RKO (cell line): ENCODE measurements at regions not wholly inside any gene's neighbourhood (a gene's known extent, or its start where the extent isn't known, plus 50 kb on each side); places are given as distances from the start of the nearest gene placed in this dataset.
"Not testable (repeated sequence)": the region's sequence is repeated elsewhere in the genome, so short reads cannot be mapped to it uniquely, and the experiment has no call there.

Experiments used
- DNase-seq: peaks from one replicate; pipeline ENCODE4 v3.0.0-alpha.2; 2016; ENCODE audit warnings: low spot score

GRCh38 chr11:42311514-42311913 lies 852.1 kb upstream of the LRRC4C start:
- DNase-seq = no peak

- no peak for DNase-seq
Observed at GRCh38 chr11:42311944-42312343, 852.5 kb upstream of the LRRC4C start.

GRCh38 chr11:42315267-42315666 lies 855.8 kb upstream of the LRRC4C start:
- peak; percentile 14 for DNase-seq

GRCh38 chr11:42315846-42316245 lies 856.4 kb upstream of the LRRC4C start:
- DNase-seq = no peak

GRCh38 chr11:42319921-42320320 lies 860.5 kb upstream of the LRRC4C start:
- DNase-seq = no peak

GRCh38 chr11:42329929-42330565 lies 870.6 kb upstream of the LRRC4C start:
- DNase-seq = no peak

GRCh38 chr11:42337786-42338455 lies 878.5 kb upstream of the LRRC4C start:
- no peak for DNase-seq

- DNase-seq = no peak
Observed at GRCh38 chr11:42344204-42344792, 884.8 kb upstream of the LRRC4C start.

GRCh38 chr11:42345933-42346332 lies 886.5 kb upstream of the LRRC4C start:
- DNase-seq = no peak

- DNase-seq = no peak
Observed at GRCh38 chr11:42363701-42364100, 904.2 kb upstream of the LRRC4C start.

GRCh38 chr11:42390116-42390515 lies 921.7 kb upstream of the API5 start:
- no peak for DNase-seq

- no peak for DNase-seq
Observed at GRCh38 chr11:42397483-42397882, 914.3 kb upstream of the API5 start.

GRCh38 chr11:42407341-42407740 lies 904.5 kb upstream of the API5 start:
- DNase-seq = no peak

GRCh38 chr11:42410251-42410955 lies 901.4 kb upstream of the API5 start:
- DNase-seq = peak; percentile 1

GRCh38 chr11:42412590-42412989 lies 899.2 kb upstream of the API5 start:
- DNase-seq = no peak

GRCh38 chr11:42417691-42418090 lies 894.1 kb upstream of the API5 start:
- no peak for DNase-seq

- no peak for DNase-seq
Observed at GRCh38 chr11:42422090-42422489, 889.7 kb upstream of the API5 start.

GRCh38 chr11:42434911-42435310 lies 876.9 kb upstream of the API5 start:
- DNase-seq = not testable (repeated sequence)

- no peak for DNase-seq
Observed at GRCh38 chr11:42444406-42444805, 867.4 kb upstream of the API5 start.

GRCh38 chr11:42462558-42463310 lies 849.1 kb upstream of the API5 start:
- peak; percentile 9 for DNase-seq

GRCh38 chr11:42465623-42466022 lies 846.2 kb upstream of the API5 start:
- DNase-seq = no peak

GRCh38 chr11:42473106-42473505 lies 838.7 kb upstream of the API5 start:
- DNase-seq = no peak
